ENCODE measurements at regions not wholly inside any gene's neighbourhood (a gene's known extent, or its start where the extent isn't known, plus 50 kb on each side); places are given as distances from the start of the nearest gene placed in this dataset.

DNA sequence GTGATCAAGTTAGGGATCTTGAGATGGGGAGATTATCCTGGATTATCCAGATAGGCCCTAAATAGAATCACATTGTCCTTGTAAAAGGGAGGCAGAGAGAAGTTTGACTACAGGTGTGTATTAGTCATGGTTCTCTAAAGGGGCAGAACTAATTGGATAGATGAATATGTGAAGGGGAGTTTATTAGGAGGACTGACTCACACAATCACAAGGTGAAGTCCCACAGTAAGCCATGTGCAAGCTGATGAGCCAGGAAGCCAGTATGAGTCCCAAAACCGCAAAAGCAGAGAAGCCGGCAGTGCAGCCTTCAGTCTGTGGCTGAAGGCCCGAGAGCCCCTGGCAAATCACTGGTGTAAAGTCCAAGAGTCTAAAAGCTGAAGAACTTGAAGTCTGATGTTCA is 275.8 kb downstream of the KCNS3 start:
- H3K27ac ChIP-seq (ENCODE audit: insufficient read depth, low read length): no peak overlapping the region
- H3K9me3 ChIP-seq (ENCODE audit: control insufficient read depth, insufficient read depth, low read depth, low read length): no peaks in the 10 kb centered on the region
- no peak overlapping the region for H3K9ac ChIP-seq (ENCODE audit: insufficient read depth, low read length)

GRCh38 chr2:18153741-18154140 is 275.3 kb downstream of the KCNS3 start:
- H3K4me2 ChIP-seq (ENCODE audit: extremely low read depth, insufficient read depth, low read length): no peak overlapping the region
- H3K79me2 ChIP-seq (ENCODE audit: control insufficient read depth, insufficient read depth, low read length): no peaks in the 10 kb centered on the region
- H3K9ac ChIP-seq (ENCODE audit: insufficient read depth, low read length): no peak overlapping the region
- no peaks in the 10 kb centered on the region for H3K36me3 ChIP-seq (ENCODE audit: control insufficient read depth, insufficient read depth, low read length)
- H3K9me3 ChIP-seq (ENCODE audit: control insufficient read depth, insufficient read depth, low read depth, low read length): no peaks in the 10 kb centered on the region
- H4K20me1 ChIP-seq (ENCODE audit: control insufficient read depth, extremely low read depth, insufficient read depth, low read length): no peaks in the 10 kb centered on the region
- TF ChIP-seq CTCF (conservative IDR thresholded peaks at IDR 0.05 in 1 of 2, IDR thresholded peaks at IDR 0.05 in 1 of 2; ENCODE audit: low read depth in 1 of 2, low read length in 2 of 2): no peak
- no peaks in the 10 kb centered on the region for H3K27me3 ChIP-seq (ENCODE audit: control insufficient read depth, insufficient read depth, low read length)
- no peaks in the 10 kb centered on the region for H3K4me1 ChIP-seq (ENCODE audit: control insufficient read depth, extremely low read depth, insufficient read depth, low read length)
- H2AFZ ChIP-seq (ENCODE audit: low read length): no peak overlapping the region
- no peak for DNase-seq (ENCODE audit: low read depth in 2 of 2)
- no peak overlapping the region for H3K4me3 ChIP-seq (replicated peaks in 1 of 4; ENCODE audit: control extremely low read depth in 1 of 4, insufficient read depth in 1 of 4, low read depth in 3 of 4, low read length in 4 of 4)
- no peak overlapping the region for H3K27ac ChIP-seq (ENCODE audit: insufficient read depth, low read length)

More for the DNA sequence above, 275.8 kb downstream of the KCNS3 start:
- Histone ChIP-seq H4K20me1 (ENCODE audit: control insufficient read depth, extremely low read depth, insufficient read depth, low read length) (no peaks in the 10 kb centered on the region), H3K27me3 (ENCODE audit: control insufficient read depth, insufficient read depth, low read length) (no peaks in the 10 kb centered on the region), H3K4me1 (ENCODE audit: control insufficient read depth, extremely low read depth, insufficient read depth, low read length) (no peaks in the 10 kb centered on the region), H3K36me3 (ENCODE audit: control insufficient read depth, insufficient read depth, low read length) (no peaks in the 10 kb centered on the region), H3K4me2 (ENCODE audit: extremely low read depth, insufficient read depth, low read length) (no peak overlapping the region), H3K79me2 (ENCODE audit: control insufficient read depth, insufficient read depth, low read length) (no peaks in the 10 kb centered on the region), H3K4me3 (replicated peaks in 1 of 4; ENCODE audit: control extremely low read depth in 1 of 4, insufficient read depth in 1 of 4, low read depth in 3 of 4, low read length in 4 of 4) (no peak overlapping the region), H2AFZ (ENCODE audit: low read length) (no peak overlapping the region)
- no peak for TF ChIP-seq CTCF (conservative IDR thresholded peaks at IDR 0.05 in 1 of 2, IDR thresholded peaks at IDR 0.05 in 1 of 2; ENCODE audit: low read depth in 1 of 2, low read length in 2 of 2)
- no peak for TF ChIP-seq EZH2 (IDR thresholded peaks at IDR 0.05; ENCODE audit: low read length, missing control alignments)
- DNase-seq (ENCODE audit: low read depth in 2 of 2): peak in 1 of 2 donors; percentile 92

DNA sequence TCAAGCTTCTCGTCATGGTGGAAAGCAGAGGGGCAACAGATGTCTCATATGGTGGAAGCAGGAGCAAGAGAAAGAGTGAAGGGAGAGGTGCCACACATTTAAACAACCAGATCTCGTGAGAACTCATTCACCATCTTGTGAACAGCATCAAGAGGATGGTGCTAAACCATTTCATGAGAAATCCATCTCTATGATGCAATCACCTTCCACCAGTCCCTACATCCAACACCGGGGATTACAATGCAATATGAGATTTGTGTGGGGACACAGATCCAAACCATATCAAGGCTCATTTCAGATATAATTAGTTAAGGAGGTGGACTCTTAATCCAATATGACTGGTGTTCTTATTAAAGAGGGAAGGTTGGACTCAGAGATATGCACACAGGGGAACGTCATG is 272.8 kb downstream of the KCNS3 start:
- H4K20me1 ChIP-seq (ENCODE audit: control insufficient read depth, extremely low read depth, insufficient read depth, low read length): no peaks in the 10 kb centered on the region
- H3K9me3 ChIP-seq (ENCODE audit: control insufficient read depth, insufficient read depth, low read depth, low read length): no peaks in the 10 kb centered on the region
- no peak overlapping the region for H2AFZ ChIP-seq (ENCODE audit: low read length)
- no peaks in the 10 kb centered on the region for H3K27me3 ChIP-seq (ENCODE audit: control insufficient read depth, insufficient read depth, low read length)
- no peak overlapping the region for H3K27ac ChIP-seq (ENCODE audit: insufficient read depth, low read length)
- no peaks in the 10 kb centered on the region for H3K4me1 ChIP-seq (ENCODE audit: control insufficient read depth, extremely low read depth, insufficient read depth, low read length)
- no peaks in the 10 kb centered on the region for H3K79me2 ChIP-seq (ENCODE audit: control insufficient read depth, insufficient read depth, low read length)
- H3K4me2 ChIP-seq (ENCODE audit: extremely low read depth, insufficient read depth, low read length): no peak overlapping the region
- H3K4me3 ChIP-seq (replicated peaks in 1 of 4; ENCODE audit: control extremely low read depth in 1 of 4, insufficient read depth in 1 of 4, low read depth in 3 of 4, low read length in 4 of 4): no peak overlapping the region
- no peak for DNase-seq (ENCODE audit: low read depth in 2 of 2)
- TF ChIP-seq CTCF (conservative IDR thresholded peaks at IDR 0.05 in 1 of 2, IDR thresholded peaks at IDR 0.05 in 1 of 2; ENCODE audit: low read depth in 1 of 2, low read length in 2 of 2): no peak
- TF ChIP-seq EZH2 (IDR thresholded peaks at IDR 0.05; ENCODE audit: low read length, missing control alignments): no peak
- no peak overlapping the region for H3K9ac ChIP-seq (ENCODE audit: insufficient read depth, low read length)
- H3K36me3 ChIP-seq (ENCODE audit: control insufficient read depth, insufficient read depth, low read length): no peaks in the 10 kb centered on the region

Measured in fibroblast of lung (primary cell).